Dedifferentiated amniotic fluid mesenchymal stem cell (primary cell): ENCODE measurements at regions not wholly inside any gene's neighbourhood (a gene's known extent, or its start where the extent isn't known, plus 50 kb on each side); places are given as distances from the start of the nearest gene placed in this dataset.

Experiments used
- DNase-seq: peaks from one replicate; pipeline ENCODE4 v3.0.0-alpha.2; 2016; ENCODE audit errors: extremely low spot score

DNA sequence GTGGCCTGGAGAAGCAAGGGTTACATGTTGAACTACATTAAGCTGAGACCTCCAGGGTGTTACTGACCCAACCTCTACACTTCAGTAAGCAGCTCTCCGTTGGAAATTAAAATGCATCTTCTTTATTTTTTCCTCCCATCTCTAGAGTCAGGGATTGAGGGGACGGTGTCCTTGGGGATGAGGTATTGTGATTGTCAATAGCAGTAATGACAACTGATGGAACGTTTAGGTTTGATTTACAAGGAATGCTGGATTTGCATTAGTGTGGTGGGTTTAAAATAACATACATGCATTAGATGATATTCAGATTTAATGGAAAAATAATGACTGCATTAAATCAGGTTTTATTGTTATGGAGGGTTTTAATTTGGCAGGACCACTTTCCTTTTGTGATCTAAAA is 82.9 kb upstream of the NTRK2 start:
- DNase-seq, result no peak

DNA sequence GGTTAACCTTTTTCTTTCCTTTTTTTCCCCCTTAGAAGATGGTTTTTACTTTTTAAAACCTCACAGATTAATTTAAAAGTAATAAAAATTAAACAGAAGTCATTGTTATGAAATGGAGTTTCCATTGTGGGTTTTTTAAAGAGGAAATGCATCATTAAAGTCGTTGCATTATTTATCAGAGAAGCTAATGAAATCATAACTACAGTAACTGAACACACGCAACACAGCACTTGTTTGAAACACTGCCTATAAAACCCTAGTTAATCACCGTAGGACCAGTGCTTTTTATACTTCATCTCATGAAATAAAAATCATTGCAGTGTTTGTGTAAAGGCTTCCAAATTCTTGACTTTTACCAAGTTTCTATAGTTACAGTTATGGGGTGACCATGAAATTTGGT is 82.4 kb upstream of the NTRK2 start:
- no peak for DNase-seq

DNA sequence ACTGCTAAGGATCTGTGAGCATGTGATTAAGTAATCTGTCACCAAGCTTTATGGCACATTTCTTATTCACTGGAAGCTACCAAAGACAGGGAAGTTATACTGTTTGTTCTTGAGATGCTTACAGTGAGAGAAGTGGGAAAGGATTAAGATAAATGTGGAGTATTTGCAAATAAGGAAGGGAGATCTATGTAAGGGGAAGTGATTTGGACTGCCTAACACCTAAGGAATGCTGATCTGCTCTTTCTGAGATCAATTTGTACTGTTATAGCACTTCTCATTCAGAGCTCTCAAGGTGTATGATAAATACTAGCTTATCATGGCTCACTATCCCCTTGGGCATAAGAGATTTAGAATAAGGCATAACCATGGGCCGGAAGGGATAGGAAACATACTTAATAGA is 80.0 kb upstream of the NTRK2 start:
- no peak for DNase-seq

DNA sequence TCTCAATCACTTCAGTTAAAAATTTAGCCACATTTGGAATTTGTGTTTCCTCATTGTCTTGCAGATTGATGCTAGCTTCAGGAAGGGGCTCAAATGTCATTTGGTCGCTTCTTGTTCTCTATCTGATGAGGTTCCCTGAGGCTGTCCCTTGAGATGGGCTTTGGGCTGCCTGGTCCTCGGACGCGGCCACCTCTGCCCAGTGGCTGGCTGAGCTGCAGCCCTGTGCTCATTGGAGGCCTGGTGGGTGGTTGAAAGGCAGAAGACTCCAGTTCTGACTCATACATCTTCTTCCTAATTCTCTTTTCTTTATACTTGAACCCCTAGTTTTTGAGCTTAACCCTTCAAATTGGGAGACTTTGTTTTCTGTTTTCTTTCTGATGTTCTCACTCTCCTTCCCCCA is 78.8 kb upstream of the NTRK2 start:
- no peak for DNase-seq

DNA sequence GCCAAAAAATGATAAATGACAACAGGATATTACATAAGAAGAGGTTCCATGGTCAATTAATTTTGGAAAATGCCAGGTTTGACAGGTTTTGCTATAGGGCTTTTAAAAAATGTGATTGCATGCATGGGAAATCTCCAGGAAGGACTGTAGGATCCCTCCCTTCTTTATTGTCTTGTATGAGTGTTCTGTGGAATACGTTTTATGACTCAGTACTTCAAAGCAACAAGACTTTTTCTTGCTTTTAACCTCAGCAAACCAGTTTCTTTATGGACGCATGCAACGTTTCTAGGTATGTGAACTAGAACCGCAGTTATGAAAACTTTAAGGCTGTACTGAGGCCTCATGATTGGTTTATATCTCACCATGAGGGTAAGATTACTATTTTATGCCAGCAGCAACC is 76.6 kb upstream of the NTRK2 start:
- DNase-seq, result no peak

DNA sequence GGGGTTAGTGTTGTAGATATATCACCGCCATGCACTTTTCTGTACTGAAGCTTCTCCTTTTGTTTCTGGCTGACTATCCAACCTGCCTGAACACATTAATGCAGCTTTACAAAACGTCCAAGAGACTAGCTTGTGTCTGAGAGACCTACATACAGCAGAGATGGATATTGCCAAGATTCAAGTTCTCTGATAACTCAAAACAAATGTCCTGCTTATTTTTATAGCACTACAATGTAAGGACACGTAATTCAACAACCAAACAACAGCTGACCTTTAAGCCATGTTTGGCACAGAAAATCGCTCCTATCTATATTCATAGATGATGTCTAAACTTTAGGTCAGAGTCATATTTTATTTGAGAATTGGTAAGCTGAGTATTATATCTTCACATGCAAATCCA is 76.2 kb upstream of the NTRK2 start:
- no peak for DNase-seq

DNA sequence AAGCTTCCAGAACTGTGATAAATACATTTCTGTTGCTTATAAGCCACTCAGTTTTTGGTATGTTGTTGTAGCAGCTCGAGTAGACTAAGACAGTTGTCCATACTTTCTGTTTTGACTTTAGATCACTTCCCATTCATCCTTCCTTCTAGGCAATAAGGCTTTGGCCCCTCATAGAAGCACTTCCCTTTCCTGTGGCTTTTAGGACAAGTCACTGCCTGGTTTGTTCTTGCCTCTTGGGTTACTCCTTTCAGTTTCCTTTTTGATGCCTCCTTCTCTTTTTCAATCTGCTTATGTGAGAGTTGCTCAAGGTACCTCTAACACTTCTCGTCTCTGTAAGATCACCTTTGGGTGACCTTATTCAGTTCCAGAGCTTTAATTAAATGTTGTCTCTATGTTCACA is 72.4 kb upstream of the NTRK2 start:
- no peak for DNase-seq

DNA sequence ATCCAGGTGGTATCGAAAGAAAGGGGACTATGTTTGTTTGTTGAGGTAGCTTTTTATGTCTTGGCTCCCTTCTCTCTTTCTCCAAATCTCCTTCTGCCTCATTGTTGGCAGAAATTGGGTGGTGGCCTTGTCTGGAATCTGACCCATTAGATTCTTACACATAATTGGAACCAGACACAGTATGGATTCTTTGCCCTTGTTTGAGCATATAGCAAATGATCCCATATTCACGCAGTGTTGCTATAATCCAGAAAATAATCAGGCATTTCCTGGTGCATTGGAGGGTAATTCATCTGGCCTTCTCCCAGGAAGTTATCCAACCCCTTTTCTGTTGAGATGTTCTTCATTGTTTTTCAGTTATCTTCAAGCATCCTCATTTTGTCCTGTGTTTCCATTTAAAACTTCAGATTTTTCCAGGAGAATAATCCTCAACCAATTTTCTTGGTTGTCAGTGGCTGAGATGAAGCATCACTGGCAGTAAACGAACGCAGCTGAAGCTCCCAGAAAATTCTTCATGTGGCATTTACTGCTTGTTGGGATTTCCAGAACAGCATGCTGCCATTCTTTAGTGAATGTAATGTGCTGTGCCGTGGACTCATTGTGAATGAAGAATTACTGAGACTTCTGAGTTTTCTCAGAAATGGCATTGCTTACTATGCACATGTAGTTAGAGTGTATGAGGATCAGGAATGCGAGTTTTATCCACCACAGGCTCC is 70.5 kb upstream of the NTRK2 start:
- DNase-seq, result no peak

DNA sequence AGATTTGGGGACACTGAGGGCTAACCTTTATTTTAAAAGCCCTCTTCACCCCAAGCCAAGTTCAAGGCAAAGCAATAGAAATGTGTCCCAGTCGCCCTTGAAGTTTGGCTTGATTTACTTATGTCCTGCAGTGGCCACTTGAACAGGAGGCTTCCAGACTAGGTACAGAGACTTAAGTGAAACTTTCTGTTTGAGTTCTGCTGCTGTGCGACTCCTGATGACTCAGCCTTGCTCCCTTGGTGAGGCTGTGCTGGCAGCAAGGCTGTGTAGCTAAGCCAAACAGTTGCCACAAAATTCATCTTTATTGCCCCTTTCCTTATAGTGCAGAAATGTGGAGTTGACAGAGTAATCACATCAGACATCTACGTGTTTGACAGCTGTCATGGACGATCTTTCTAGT is 68.8 kb upstream of the NTRK2 start:
- DNase-seq, result no peak

DNA sequence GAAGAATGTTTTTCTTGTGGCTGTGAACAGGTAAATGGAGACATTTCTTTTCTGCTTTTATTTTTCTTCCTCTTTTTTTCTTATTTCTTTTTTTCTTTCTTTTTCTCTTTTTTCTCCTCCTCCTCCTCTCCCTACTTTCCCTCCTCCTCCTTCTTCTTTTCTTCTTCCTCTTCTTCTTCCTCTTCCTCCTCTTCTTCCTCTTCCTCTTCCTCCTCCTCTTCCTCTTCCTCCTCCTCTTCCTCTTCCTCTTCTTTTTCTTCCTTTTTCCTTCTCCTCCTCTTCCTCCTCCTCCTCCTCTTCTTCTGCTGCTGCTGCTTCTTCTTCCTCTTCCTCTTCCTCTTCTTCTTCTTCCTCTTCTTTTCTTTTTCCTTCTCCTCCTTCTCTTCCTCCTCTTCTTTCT is 65.3 kb upstream of the NTRK2 start:
- no peak for DNase-seq

DNA sequence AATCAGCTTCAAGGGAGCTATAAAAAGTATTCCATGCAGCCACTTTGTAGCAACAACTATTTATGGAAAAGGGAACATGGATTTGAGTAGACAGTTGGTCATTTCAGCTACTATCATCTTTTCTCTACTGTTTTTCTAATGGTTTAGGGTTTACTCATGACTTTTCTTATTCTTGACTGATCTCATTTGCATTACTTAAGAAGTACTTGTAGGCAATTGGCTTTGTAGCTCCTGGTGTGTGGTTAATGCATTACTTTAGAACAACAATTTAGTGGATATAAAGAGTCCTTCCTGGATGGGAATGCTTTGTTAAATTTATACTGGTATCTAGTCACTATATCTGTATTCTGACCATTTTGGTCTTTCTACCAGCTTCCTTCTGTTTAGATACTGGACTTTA is 59.8 kb upstream of the NTRK2 start:
- DNase-seq, result no peak

DNA sequence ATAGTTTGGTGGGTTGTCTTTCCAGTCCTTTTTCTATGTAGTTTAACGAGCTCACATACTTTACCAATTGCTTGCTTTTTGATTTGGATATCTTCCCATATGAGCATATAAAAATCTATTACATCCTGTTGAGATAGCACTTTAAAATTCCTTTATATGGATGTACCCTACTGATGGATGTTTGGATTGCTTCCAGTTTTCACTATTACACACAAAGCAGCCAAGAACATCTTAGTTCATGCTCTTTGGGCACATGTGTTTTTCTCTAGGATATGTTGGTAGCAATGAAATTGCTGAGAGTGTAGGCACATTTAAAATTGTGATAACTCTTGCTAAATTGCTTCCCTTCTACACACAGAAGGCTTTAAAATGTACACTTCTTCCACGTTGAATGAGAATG is 56.1 kb upstream of the NTRK2 start:
- no peak for DNase-seq

DNA sequence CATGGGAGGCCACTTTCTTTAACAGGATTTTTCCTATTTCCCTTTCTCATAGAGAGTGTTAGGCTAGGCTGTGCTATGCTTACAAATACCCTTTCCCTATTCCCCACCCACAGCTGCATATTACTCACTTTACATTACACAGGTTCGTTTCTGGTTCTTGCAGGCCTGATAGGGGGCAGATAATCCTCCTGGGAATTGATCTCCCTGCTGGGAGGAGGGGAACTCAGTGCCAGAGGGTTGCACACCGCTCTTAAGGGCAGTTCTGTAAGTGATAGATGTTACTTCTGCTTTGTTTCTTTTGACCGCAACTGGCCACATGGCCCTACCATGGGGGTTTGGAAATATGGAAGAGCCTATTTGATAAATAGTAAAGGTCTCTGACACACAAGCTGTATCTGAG is 54.0 kb upstream of the NTRK2 start:
- no peak for DNase-seq

DNA sequence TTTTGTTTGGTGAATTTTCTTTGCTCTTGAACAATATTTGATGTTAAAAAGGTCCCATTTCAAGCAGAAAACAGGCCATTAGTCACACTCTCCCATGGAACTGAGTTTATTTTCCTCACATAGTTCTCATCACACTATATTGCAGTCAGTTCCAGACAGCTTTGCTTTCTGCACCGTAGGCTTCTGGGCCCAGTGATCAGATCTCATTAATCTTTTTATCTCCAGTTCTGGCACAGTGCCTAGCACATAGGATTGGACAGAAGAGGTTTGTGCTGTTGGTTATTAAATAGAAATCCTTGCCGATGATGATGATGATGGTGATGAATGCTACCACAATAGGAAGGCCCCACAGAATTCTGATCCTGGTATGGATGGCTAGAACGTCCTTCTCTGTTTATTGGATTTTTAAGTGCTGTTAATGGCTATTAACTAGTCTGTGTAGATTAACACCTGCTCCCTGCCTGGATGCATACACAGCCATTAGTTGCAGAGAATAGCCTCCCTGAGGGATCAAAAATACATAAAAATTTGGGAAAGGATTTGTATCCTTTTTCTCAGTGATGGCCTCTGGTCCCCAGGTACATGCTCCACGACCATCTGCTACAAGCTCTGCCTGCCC is 52.0 kb upstream of the NTRK2 start:
- DNase-seq, result no peak
